H1 (cell line): ENCODE measurements at regions not wholly inside any gene's neighbourhood (a gene's known extent, or its start where the extent isn't known, plus 50 kb on each side); places are given as distances from the start of the nearest gene placed in this dataset.

Experiments
- CTCF ChIA-PET: fragments of 300-600 bp; sonication (Branson Sonifier 250); formaldehyde crosslinking; loops from one replicate; lab custom pipeline; 2021; ENCODE audit not compliant: partially characterized antibody; lab: Charles Lee
- POLR2A ChIA-PET: fragments of 300-600 bp; sonication (Branson Sonifier 250); formaldehyde crosslinking; loops from one replicate; lab custom pipeline; 2021; ENCODE audit warnings: inconsistent platforms; ENCODE audit not compliant: partially characterized antibody; lab: Charles Lee
- DNase-seq, 2 experiments: peaks; one replicate each; pipeline versions ENCODE4 v3.0.0 to v3.0.0-alpha.2; 2010 to 2022; ENCODE audit warnings: low spot score in 2 of 2, low read depth in 1 of 2, mixed read lengths in 1 of 2
- FAIRE-seq: peaks from 2 replicates; lab custom pipeline; 2011; peaks lifted over from hg19 to GRCh38; lab: Jason Lieb, UNC
- H2AFZ ChIP-seq: 2 replicates; pipeline ENCODE4 v1.8.1; 2012; ENCODE audit warnings: low read length, inconsistent platforms
- H2AK5ac ChIP-seq: 2 replicates; pipeline ENCODE4 v1.6.1; 2013; ENCODE audit warnings: low read depth, low read length
- H2BK120ac ChIP-seq: replicated peaks from 2 replicates; pipeline ENCODE3; 2013; ENCODE audit warnings: low read depth, low read length, inconsistent platforms
- H2BK12ac ChIP-seq: 2 replicates; pipeline ENCODE4 v1.6.1; 2013; ENCODE audit warnings: low read depth, low read length
- H2BK15ac ChIP-seq: 2 replicates; pipeline ENCODE4 v1.6.1; 2013; ENCODE audit warnings: low read length
- H2BK20ac ChIP-seq: 2 replicates; pipeline ENCODE4 v1.6.1; 2013; ENCODE audit warnings: low read length
- H2BK5ac ChIP-seq: 2 replicates; pipeline ENCODE4 v1.6.1; 2013; ENCODE audit warnings: low read depth, low read length
- H3K14ac ChIP-seq: 2 replicates; pipeline ENCODE4 v1.6.1; 2013; ENCODE audit warnings: inconsistent platforms; ENCODE audit not compliant: insufficient read length
- H3K18ac ChIP-seq: 2 replicates; pipeline ENCODE4 v1.6.1; 2013; ENCODE audit warnings: low read length; ENCODE audit errors: extremely low read depth
- H3K23ac ChIP-seq: 2 replicates; pipeline ENCODE4 v1.6.1; 2013; ENCODE audit warnings: inconsistent platforms; ENCODE audit not compliant: insufficient read length
- H3K23me2 ChIP-seq: 2 replicates; pipeline ENCODE4 v1.6.1; 2013; ENCODE audit warnings: low read depth, low read length
- H3K27ac ChIP-seq: 2 replicates; pipeline ENCODE4 v1.6.1; 2011; ENCODE audit warnings: low read depth, low read length, inconsistent platforms
- H3K27me3 ChIP-seq, 4 experiments: replicated peaks in 1 of 4; 1 replicate in 1 of 4; 2 replicates in 3 of 4; pipeline versions ENCODE4 v1.6.1 to v1.8.1; 2011 to 2013; ENCODE audit warnings: low read length in 3 of 4, mild to moderate bottlenecking in 3 of 4, inconsistent platforms in 2 of 4, mixed read lengths in 2 of 4, moderate library complexity in 1 of 4; ENCODE audit not compliant: control insufficient read depth in 3 of 4, insufficient read depth in 3 of 4; ENCODE audit errors: extremely low read depth in 1 of 4
- H3K36me3 ChIP-seq, 4 experiments: 2 replicates each; pipeline versions ENCODE4 v1.6.1 to v1.8.1; 2011 to 2013; ENCODE audit warnings: mild to moderate bottlenecking in 4 of 4, low read length in 3 of 4, moderate library complexity in 2 of 4, control low read depth in 1 of 4, inconsistent platforms in 1 of 4; ENCODE audit not compliant: insufficient read depth in 4 of 4, control insufficient read depth in 2 of 4
- H3K4ac ChIP-seq: replicated peaks from 2 replicates; pipeline ENCODE3; 2013; ENCODE audit warnings: low read length, low read depth, mixed read lengths, inconsistent platforms; ENCODE audit not compliant: insufficient read length
- H3K4me1 ChIP-seq, 4 experiments: replicated peaks in 1 of 4; 1 replicate in 1 of 4; 2 replicates in 3 of 4; pipeline versions ENCODE4 v1.6.1 to v1.8.1; 2011 to 2013; ENCODE audit warnings: low read length in 3 of 4, inconsistent platforms in 2 of 4, mixed read lengths in 1 of 4; ENCODE audit not compliant: insufficient read depth in 4 of 4, control insufficient read depth in 3 of 4
- H3K4me2 ChIP-seq, 2 experiments: 2 replicates each; pipeline versions ENCODE4 v1.6.1 to v1.8.1; 2011 to 2013; ENCODE audit warnings: low read depth in 2 of 2, low read length in 2 of 2, control low read depth in 1 of 2, inconsistent platforms in 1 of 2, mild to moderate bottlenecking in 1 of 2; ENCODE audit not compliant: insufficient read depth in 1 of 2
- H3K4me3 ChIP-seq, 4 experiments: fragments of 200-600, 300-600 bp in 1 of 4; sonication (generic), shearing (Covaris generic), sonication (Bioruptor Twin) in 1 of 4; 2 replicates each; pipeline versions ENCODE4 v1.5.1 to v1.8.1; 2011 to 2016; ENCODE audit warnings: low read length in 4 of 4, low read depth in 3 of 4, control low read depth in 2 of 4, inconsistent platforms in 2 of 4, mild to moderate bottlenecking in 2 of 4, mixed read lengths in 1 of 4, moderate library complexity in 1 of 4; ENCODE audit not compliant: insufficient read depth in 2 of 4; ENCODE audit errors: extremely low read depth in 1 of 4
- H3K56ac ChIP-seq: replicated peaks from 2 replicates; pipeline ENCODE3; 2013; ENCODE audit warnings: low read depth, mild to moderate bottlenecking, mixed read lengths, low read length, inconsistent platforms; ENCODE audit not compliant: insufficient read length
- H3K79me1 ChIP-seq: 2 replicates; pipeline ENCODE4 v1.6.1; 2013; ENCODE audit warnings: low read depth, low read length, control low read depth
- H3K79me2 ChIP-seq, 2 experiments: 2 replicates each; pipeline versions ENCODE4 v1.6.1 to v1.8.1; 2012 to 2013; ENCODE audit warnings: low read length in 2 of 2, mild to moderate bottlenecking in 2 of 2, inconsistent platforms in 1 of 2; ENCODE audit not compliant: insufficient read depth in 2 of 2, control insufficient read depth in 1 of 2
- H3K9ac ChIP-seq, 4 experiments: replicated peaks in 1 of 4; 1 replicate in 1 of 4; 2 replicates in 3 of 4; pipeline versions ENCODE4 v1.6.1 to v1.8.1; 2011 to 2013; ENCODE audit warnings: low read depth in 3 of 4, low read length in 3 of 4, control low read depth in 2 of 4, mild to moderate bottlenecking in 2 of 4, moderate library complexity in 2 of 4, inconsistent platforms in 1 of 4; ENCODE audit errors: extremely low read depth in 1 of 4
- H3K9me3 ChIP-seq, 2 experiments: 2 replicates each; pipeline versions ENCODE4 v1.6.1 to v1.8.1; 2012 to 2013; ENCODE audit warnings: mild to moderate bottlenecking in 2 of 2, moderate library complexity in 2 of 2, control low read depth in 1 of 2, inconsistent platforms in 1 of 2, low read depth in 1 of 2, low read length in 1 of 2, mixed read lengths in 1 of 2; ENCODE audit not compliant: insufficient read depth in 2 of 2
- H4K20me1 ChIP-seq, 2 experiments: replicated peaks in 1 of 2; 2 replicates each; pipeline versions ENCODE3 to v1.8.1; 2011 to 2013; ENCODE audit warnings: inconsistent platforms in 2 of 2, low read length in 2 of 2, mild to moderate bottlenecking in 1 of 2; ENCODE audit not compliant: insufficient read depth in 2 of 2, control insufficient read depth in 1 of 2
- H4K5ac ChIP-seq: 2 replicates; pipeline ENCODE4 v1.6.1; 2013; ENCODE audit warnings: low read length, low read depth, mixed read lengths, inconsistent platforms; ENCODE audit not compliant: insufficient read length
- H4K8ac ChIP-seq: 2 replicates; pipeline ENCODE4 v1.8.0; 2013; ENCODE audit warnings: mild to moderate bottlenecking, moderate library complexity, low read length, inconsistent platforms; ENCODE audit not compliant: insufficient read depth; ENCODE audit errors: extremely low read depth
- H4K91ac ChIP-seq: replicated peaks from 2 replicates; pipeline ENCODE3; 2013; ENCODE audit warnings: low read length, mixed read lengths, inconsistent platforms; ENCODE audit not compliant: insufficient read length
- CBX8 ChIP-seq: fragments of 300-800, 300-1000 bp; sonication (generic); IDR thresholded peaks from 2 replicates; pipeline ENCODE4 v1.7.1; 2016; ENCODE audit warnings: low read depth, low read length, borderline replicate concordance
- CHD1 ChIP-seq: IDR thresholded peaks from 2 replicates; pipeline ENCODE4 v1.6.1; 2012; ENCODE audit warnings: low read depth, low read length, improper control_type of control experiment
- KDM1A ChIP-seq: fragments of 200-600, 300-600 bp; sonication (generic); IDR thresholded peaks from 2 replicates; pipeline ENCODE4 v1.7.1; 2016; ENCODE audit warnings: mild to moderate bottlenecking, low read length, borderline replicate concordance
- POLR2A ChIP-seq, 2 experiments: IDR thresholded peaks; 1 replicate in 1 of 2; 2 replicates in 1 of 2; pipeline ENCODE4 v1.6.1; 2011; ENCODE audit warnings: low read depth in 2 of 2, low read length in 2 of 2, mild to moderate bottlenecking in 2 of 2; ENCODE audit errors: control extremely low read depth in 1 of 2
- POLR2AphosphoS5 ChIP-seq: IDR thresholded peaks from 2 replicates; pipeline ENCODE4 v1.6.1; 2011; ENCODE audit warnings: low read depth, low read length
- RBBP5 ChIP-seq: IDR thresholded peaks from 2 replicates; pipeline ENCODE4 v1.7.1; 2012; ENCODE audit warnings: low read depth, mild to moderate bottlenecking, inconsistent platforms, low read length, moderate library complexity, borderline replicate concordance
- RFX5 ChIP-seq: IDR thresholded peaks from 2 replicates; pipeline ENCODE4 v1.6.1; 2011; ENCODE audit warnings: low read depth, low read length, improper control_type of control experiment, borderline replicate concordance
- SAP30 ChIP-seq: fragments of 300-600 bp; sonication (generic); IDR thresholded peaks from 2 replicates; pipeline ENCODE4 v1.7.1; 2012; ENCODE audit warnings: low read length, moderate library complexity, mild to moderate bottlenecking, inconsistent platforms; ENCODE audit not compliant: insufficient read depth, insufficient replicate concordance
- SIN3A ChIP-seq, 2 experiments: IDR thresholded peaks in 1 of 2; conservative IDR thresholded peaks in 1 of 2; 2 replicates each; pipeline ENCODE4 v1.6.1; 2011 to 2012; ENCODE audit warnings: low read length in 2 of 2, improper control_type of control experiment in 1 of 2, low read depth in 1 of 2, mild to moderate bottlenecking in 1 of 2
- SP4 ChIP-seq: IDR thresholded peaks from 2 replicates; pipeline ENCODE4 v1.6.1; 2012; ENCODE audit warnings: low read length, inconsistent platforms
- YY1 ChIP-seq: IDR thresholded peaks from 2 replicates; pipeline ENCODE4 v1.6.1; 2011; ENCODE audit warnings: low read depth, mild to moderate bottlenecking, low read length
- WGBS, 2 experiments: shearing (Covaris generic) in 1 of 2; methylation state at CpG; one replicate each; pipeline versions ENCODE4 v1.1.6 to v1.1.7; 2013 to 2015; ENCODE audit warnings: low lambda C conversion rate in 2 of 2, mixed read lengths in 2 of 2, inconsistent platforms in 1 of 2, low coverage in 1 of 2, missing lambda C conversion rate in 1 of 2; ENCODE audit not compliant: insufficient replicate concordance in 2 of 2, insufficient coverage in 1 of 2, insufficient read length in 1 of 2; ENCODE audit errors: extremely low coverage in 1 of 2, missing lambda C conversion rate in 1 of 2; 5-methylcytosine and 5-hydroxymethylcytosine counted together
- TF ChIP-seq, protein P1 (sequence below): IDR thresholded peaks from 2 replicates; pipeline ENCODE4 v1.6.1; 2012; ENCODE audit warnings: low read length, inconsistent platforms

DNA sequence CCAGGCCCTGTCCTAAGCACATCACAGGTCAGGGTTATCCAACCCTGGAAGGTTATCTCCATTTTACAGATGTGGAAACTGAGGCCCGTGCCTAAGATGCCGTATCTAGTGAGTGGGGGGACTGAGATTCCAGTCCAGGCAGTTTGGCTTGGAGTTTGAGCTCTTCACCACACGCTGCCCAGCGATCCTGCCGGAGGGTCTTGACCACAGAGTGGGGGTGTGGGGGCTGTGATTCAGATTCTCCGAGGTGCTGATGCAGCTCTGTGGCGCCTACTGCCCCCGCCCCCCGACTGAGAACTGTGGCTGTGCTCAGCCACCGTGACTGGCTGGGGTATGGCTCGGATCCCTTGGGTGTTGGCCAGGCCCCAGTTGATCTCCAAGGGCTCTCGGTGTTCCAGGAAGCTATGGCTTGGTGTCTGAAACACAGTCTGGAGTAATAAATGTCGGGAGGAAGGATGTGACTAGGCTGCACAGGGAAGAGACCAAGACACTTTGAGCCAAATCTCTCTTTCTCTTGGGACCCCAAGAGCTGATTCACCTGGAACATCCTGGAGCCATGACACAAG lies 60.6 kb upstream of the RASD2 start:
- Histone ChIP-seq H2BK12ac (no peak overlapping the region), H3K9me3 (no peaks in the 10 kb centered on the region), H3K56ac (no peak overlapping the region), H3K27me3 (0 out of 7 replicates have a peak, but pooled peaks cover 0 to 2% (median 0%) of the 10 kb centered on the region in 4 experiments), H3K27ac (no peak overlapping the region), H2BK120ac (no peak overlapping the region), H2BK20ac (no peak overlapping the region), H3K4ac (no peak overlapping the region), H3K18ac (no peak overlapping the region), H3K79me2 (no peaks in the 10 kb centered on the region), H2AK5ac (no peak overlapping the region), H2AFZ (no peak overlapping the region), H4K91ac (no peak overlapping the region), H3K14ac (no peak overlapping the region), H3K4me3 (no peak overlapping the region), H3K23me2 (no peaks in the 10 kb centered on the region), H4K5ac (no peak overlapping the region), H3K23ac (no peak overlapping the region), H2BK5ac (no peak overlapping the region), H3K4me1 (no peaks in the 10 kb centered on the region; a peak in 3 of 7 replicates), H2BK15ac (no peak overlapping the region), H4K8ac (peak overlapping the region; percentile 78; the same call in 1 of the 2 replicates), H3K79me1 (no peaks in the 10 kb centered on the region), H3K36me3 (no peaks in the 10 kb centered on the region), H3K4me2 (no peak overlapping the region), H3K9ac (no peak overlapping the region; a peak in 1 of 7 replicates), H4K20me1 (no peaks in the 10 kb centered on the region)
- ChIA-PET POLR2A (no interaction called here), CTCF (interaction anchor here (0.5 to 2.2 kb wide), 8 partner anchors 9 to 151 kb away, joined by 3 to 6 read pairs (median 4); partner anchors contain the start of gene RASD2)
- TF ChIP-seq CHD1 (no peak), SP4 (no peak), RBBP5 (no peak), YY1 (no peak), POLR2AphosphoS5 (no peak), POLR2A (IDR thresholded peaks at IDR 0.05; ENCODE audit: control extremely low read depth in 1 of 2, low read depth in 2 of 2, low read length in 2 of 2) (no peak), SIN3A (conservative IDR thresholded peaks at IDR 0.05 in 1 of 2, IDR thresholded peaks at IDR 0.05 in 1 of 2; ENCODE audit: low read depth in 1 of 2, low read length in 2 of 2) (no peak), SAP30 (no peak), CBX8 (no peak), RFX5 (no peak), KDM1A (no peak)
- TF ChIP-seq, protein P1, sequence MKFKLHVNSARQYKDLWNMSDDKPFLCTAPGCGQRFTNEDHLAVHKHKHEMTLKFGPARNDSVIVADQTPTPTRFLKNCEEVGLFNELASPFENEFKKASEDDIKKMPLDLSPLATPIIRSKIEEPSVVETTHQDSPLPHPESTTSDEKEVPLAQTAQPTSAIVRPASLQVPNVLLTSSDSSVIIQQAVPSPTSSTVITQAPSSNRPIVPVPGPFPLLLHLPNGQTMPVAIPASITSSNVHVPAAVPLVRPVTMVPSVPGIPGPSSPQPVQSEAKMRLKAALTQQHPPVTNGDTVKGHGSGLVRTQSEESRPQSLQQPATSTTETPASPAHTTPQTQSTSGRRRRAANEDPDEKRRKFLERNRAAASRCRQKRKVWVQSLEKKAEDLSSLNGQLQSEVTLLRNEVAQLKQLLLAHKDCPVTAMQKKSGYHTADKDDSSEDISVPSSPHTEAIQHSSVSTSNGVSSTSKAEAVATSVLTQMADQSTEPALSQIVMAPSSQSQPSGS: no peak
- WGBS, 2 experiments: 92% methylated on average over 13 of the region's 13 CpGs; no CpG with 5 or more reads in 1 of the 2 experiments
- no peak for DNase-seq
- FAIRE-seq: no peak
